ENCODE measurements at regions not wholly inside any gene's neighbourhood (a gene's known extent, or its start where the extent isn't known, plus 50 kb on each side); places are given as distances from the start of the nearest gene placed in this dataset.

GRCh38 chr1:219990782-219991510 is 55.4 kb downstream of the EPRS1 start:
- H3K4me2 ChIP-seq: no peak overlapping the region
- no peaks in the 10 kb centered on the region for H3K9me2 ChIP-seq (ENCODE audit: insufficient read depth)
- H3K27ac ChIP-seq: no peak overlapping the region
- ChIA-PET POLR2A (ENCODE audit: unreplicated experiment) (no interaction called here), CTCF (interaction anchor here (0.6 to 0.7 kb wide), 4 partner anchors 121 to 1896 kb away, joined by 3 to 8 read pairs (median 4); partner anchors contain the start of gene MTARC1)
- H3K36me3 ChIP-seq (ENCODE audit: low read depth): peaks cover 30% of the 10 kb centered on the region
- H3K9me3 ChIP-seq (ENCODE audit: insufficient read depth, low read depth): no peaks in the 10 kb centered on the region
- H4K20me1 ChIP-seq (ENCODE audit: insufficient read depth): peaks cover 26% of the 10 kb centered on the region; the same call in 1 of the 2 replicates
- no peaks in the 10 kb centered on the region for H3K79me2 ChIP-seq (ENCODE audit: low read depth)
- intact Hi-C loops (cut with micrococcal nuclease; ENCODE audit: unreplicated experiment): loop anchor here (1.0 kb wide), 1 partner anchor 785 kb away; no protein-coding TSS in a partner anchor
- no peaks in the 10 kb centered on the region for H3K4me1 ChIP-seq (replicated peaks; ENCODE audit: insufficient read depth)
- no peaks in the 10 kb centered on the region for H3K27me3 ChIP-seq (ENCODE audit: insufficient read depth, low read depth)
- DNase-seq: no peak
- H3K4me3 ChIP-seq: no peak overlapping the region
- peaks cover 13% of the 10 kb centered on the region for H3F3A ChIP-seq (ENCODE audit: insufficient read depth, low read depth)
- TF ChIP-seq EZH2 (IDR thresholded peaks at IDR 0.05; ENCODE audit: low read depth) (no peak), CTCF (conservative IDR thresholded peaks at IDR 0.05) (peak; percentile 64)
- H2AFZ ChIP-seq: no peak overlapping the region
- no TSS peak for BruUV-seq (replicated peaks)

GRCh38 chr1:219989766-219990165 is 56.5 kb downstream of the EPRS1 start:
- no peak for DNase-seq
- H2AFZ ChIP-seq: no peak overlapping the region
- ChIA-PET CTCF (interaction anchor here (0.6 to 0.7 kb wide), 5 partner anchors 32 to 276 kb away, joined by 3 to 6 read pairs (median 5); no protein-coding TSS in a partner anchor), POLR2A (ENCODE audit: unreplicated experiment) (no interaction called here)
- H3F3A ChIP-seq (ENCODE audit: insufficient read depth, low read depth): peaks cover 13% of the 10 kb centered on the region
- no peaks in the 10 kb centered on the region for H3K4me1 ChIP-seq (replicated peaks; ENCODE audit: insufficient read depth)
- H3K4me2 ChIP-seq: no peak overlapping the region
- no peaks in the 10 kb centered on the region for H3K27me3 ChIP-seq (ENCODE audit: insufficient read depth, low read depth)
- H3K36me3 ChIP-seq (ENCODE audit: low read depth): peaks cover 29% of the 10 kb centered on the region
- intact Hi-C loops (cut with micrococcal nuclease; ENCODE audit: unreplicated experiment): no loop called here
- no peak overlapping the region for H3K27ac ChIP-seq
- no peaks in the 10 kb centered on the region for H3K79me2 ChIP-seq (ENCODE audit: low read depth)
- peaks cover 26% of the 10 kb centered on the region; the same call in 1 of the 2 replicates for H4K20me1 ChIP-seq (ENCODE audit: insufficient read depth)
- H3K9me2 ChIP-seq (ENCODE audit: insufficient read depth): no peaks in the 10 kb centered on the region
- TF ChIP-seq EZH2 (IDR thresholded peaks at IDR 0.05; ENCODE audit: low read depth): no peak
- TF ChIP-seq CTCF (conservative IDR thresholded peaks at IDR 0.05): no peak
- BruUV-seq (replicated peaks): no TSS peak
- H3K9me3 ChIP-seq (ENCODE audit: insufficient read depth, low read depth): no peaks in the 10 kb centered on the region
- no peak overlapping the region for H3K4me3 ChIP-seq

GRCh38 chr1:219988818-219989217 is 57.5 kb downstream of the EPRS1 start:
- Histone ChIP-seq H2AFZ (no peak overlapping the region), H3K9me2 (ENCODE audit: insufficient read depth) (no peaks in the 10 kb centered on the region), H4K20me1 (ENCODE audit: insufficient read depth) (peaks cover 23% of the 10 kb centered on the region; the same call in 1 of the 2 replicates), H3K36me3 (ENCODE audit: low read depth) (peaks cover 35% of the 10 kb centered on the region), H3K4me2 (no peak overlapping the region), H3K4me1 (replicated peaks; ENCODE audit: insufficient read depth) (no peaks in the 10 kb centered on the region), H3K27me3 (ENCODE audit: insufficient read depth, low read depth) (no peaks in the 10 kb centered on the region), H3F3A (ENCODE audit: insufficient read depth, low read depth) (peaks cover 13% of the 10 kb centered on the region), H3K27ac (no peak overlapping the region), H3K79me2 (ENCODE audit: low read depth) (no peaks in the 10 kb centered on the region), H3K9me3 (ENCODE audit: insufficient read depth, low read depth) (no peaks in the 10 kb centered on the region), H3K4me3 (no peak overlapping the region)
- POLR2A ChIA-PET (ENCODE audit: unreplicated experiment): interaction anchor here (0.7 kb wide), 1 partner anchor 157 kb away, joined by 3 read pairs; no protein-coding TSS in a partner anchor
- CTCF ChIA-PET: no interaction called here
- no peak for DNase-seq
- BruUV-seq (replicated peaks): no TSS peak
- TF ChIP-seq EZH2 (IDR thresholded peaks at IDR 0.05; ENCODE audit: low read depth) (no peak), CTCF (conservative IDR thresholded peaks at IDR 0.05) (no peak)
- intact Hi-C loops (cut with micrococcal nuclease; ENCODE audit: unreplicated experiment): no loop called here
